A549 (cell line): ENCODE measurements at regions not wholly inside any gene's neighbourhood (a gene's known extent, or its start where the extent isn't known, plus 50 kb on each side); places are given as distances from the start of the nearest gene placed in this dataset.

Experiments
- ESRRA ChIP-seq: fragments of 150-350 bp; IDR thresholded peaks from 2 replicates; pipeline ENCODE4 v1.6.1; 2014; ENCODE audit warnings: mild to moderate bottlenecking, low read length, borderline replicate concordance
- MYC ChIP-seq: IDR thresholded peaks from 2 replicates; pipeline ENCODE4 v1.6.1; 2012; ENCODE audit warnings: mild to moderate bottlenecking, inconsistent platforms, low read length, improper control_type of control experiment, borderline replicate concordance
- POLR2A ChIP-seq: IDR thresholded peaks from 2 replicates; pipeline ENCODE4 v1.6.1; 2012; ENCODE audit warnings: mild to moderate bottlenecking, low read length
- RAD21 ChIP-seq, 2 experiments: fragments of >200 bp in 1 of 2; sonication (Bioruptor Twin) in 1 of 2; formaldehyde crosslinking in 1 of 2; IDR thresholded peaks in 1 of 2; conservative IDR thresholded peaks in 1 of 2; 2 replicates in 1 of 2; 3 replicates in 1 of 2; pipeline ENCODE4 v1.6.1; 2012 to 2018; ENCODE audit warnings: inconsistent platforms in 1 of 2
- RCOR1 ChIP-seq: fragments of 150-350 bp; IDR thresholded peaks from 2 replicates; pipeline ENCODE4 v1.6.1; 2014; ENCODE audit warnings: antibody characterized with exemption, low read length, low read depth
- RNF2 ChIP-seq: fragments of 200-600 bp; sonication (generic); IDR thresholded peaks from 2 replicates; pipeline ENCODE4 v1.6.1; 2016; ENCODE audit warnings: low read depth, mild to moderate bottlenecking, antibody characterized with exemption, moderate library complexity, borderline replicate concordance
- TF ChIP-seq, protein P1 (sequence below): fragments of >200 bp; sonication (Bioruptor Twin); formaldehyde crosslinking; IDR thresholded peaks from 3 replicates; pipeline ENCODE4 v1.5.1; 2016
- TF ChIP-seq, protein P2 (sequence below): IDR thresholded peaks from 2 replicates; pipeline ENCODE4 v1.6.1; 2012; ENCODE audit warnings: low read depth, borderline replicate concordance
- TF ChIP-seq, protein P3 (sequence below): IDR thresholded peaks from 2 replicates; pipeline ENCODE4 v1.6.1; 2012

DNA sequence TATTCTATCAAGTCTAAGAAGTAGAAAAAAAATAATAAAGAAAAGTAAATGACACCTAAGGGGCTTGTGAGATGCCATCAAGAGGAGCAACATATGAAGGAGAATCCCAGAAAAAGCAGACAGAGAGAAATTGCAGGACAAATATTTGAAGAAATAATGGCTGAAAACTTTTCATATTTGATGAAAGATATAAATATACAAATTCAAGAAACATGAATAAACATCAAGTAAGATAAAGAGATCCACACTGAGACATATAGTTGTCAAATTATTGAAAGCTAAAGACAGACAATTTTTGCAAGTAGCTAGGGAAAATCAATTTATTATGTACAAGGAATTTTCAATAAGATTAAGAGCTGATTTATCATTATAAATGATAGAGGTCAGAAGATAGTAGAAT lies 558.0 kb downstream of the ZWINT start:
- no peak for TF ChIP-seq MYC
- TF ChIP-seq, protein P1, sequence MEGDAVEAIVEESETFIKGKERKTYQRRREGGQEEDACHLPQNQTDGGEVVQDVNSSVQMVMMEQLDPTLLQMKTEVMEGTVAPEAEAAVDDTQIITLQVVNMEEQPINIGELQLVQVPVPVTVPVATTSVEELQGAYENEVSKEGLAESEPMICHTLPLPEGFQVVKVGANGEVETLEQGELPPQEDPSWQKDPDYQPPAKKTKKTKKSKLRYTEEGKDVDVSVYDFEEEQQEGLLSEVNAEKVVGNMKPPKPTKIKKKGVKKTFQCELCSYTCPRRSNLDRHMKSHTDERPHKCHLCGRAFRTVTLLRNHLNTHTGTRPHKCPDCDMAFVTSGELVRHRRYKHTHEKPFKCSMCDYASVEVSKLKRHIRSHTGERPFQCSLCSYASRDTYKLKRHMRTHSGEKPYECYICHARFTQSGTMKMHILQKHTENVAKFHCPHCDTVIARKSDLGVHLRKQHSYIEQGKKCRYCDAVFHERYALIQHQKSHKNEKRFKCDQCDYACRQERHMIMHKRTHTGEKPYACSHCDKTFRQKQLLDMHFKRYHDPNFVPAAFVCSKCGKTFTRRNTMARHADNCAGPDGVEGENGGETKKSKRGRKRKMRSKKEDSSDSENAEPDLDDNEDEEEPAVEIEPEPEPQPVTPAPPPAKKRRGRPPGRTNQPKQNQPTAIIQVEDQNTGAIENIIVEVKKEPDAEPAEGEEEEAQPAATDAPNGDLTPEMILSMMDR: no peak
- no peak for TF ChIP-seq RCOR1
- no peak for TF ChIP-seq POLR2A
- TF ChIP-seq RNF2: no peak
- no peak for TF ChIP-seq ESRRA
- TF ChIP-seq, protein P2, sequence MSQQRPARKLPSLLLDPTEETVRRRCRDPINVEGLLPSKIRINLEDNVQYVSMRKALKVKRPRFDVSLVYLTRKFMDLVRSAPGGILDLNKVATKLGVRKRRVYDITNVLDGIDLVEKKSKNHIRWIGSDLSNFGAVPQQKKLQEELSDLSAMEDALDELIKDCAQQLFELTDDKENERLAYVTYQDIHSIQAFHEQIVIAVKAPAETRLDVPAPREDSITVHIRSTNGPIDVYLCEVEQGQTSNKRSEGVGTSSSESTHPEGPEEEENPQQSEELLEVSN: no peak
- TF ChIP-seq RAD21 (conservative IDR thresholded peaks at IDR 0.05 in 1 of 2, IDR thresholded peaks at IDR 0.05 in 1 of 2): no peak
- TF ChIP-seq, protein P3, sequence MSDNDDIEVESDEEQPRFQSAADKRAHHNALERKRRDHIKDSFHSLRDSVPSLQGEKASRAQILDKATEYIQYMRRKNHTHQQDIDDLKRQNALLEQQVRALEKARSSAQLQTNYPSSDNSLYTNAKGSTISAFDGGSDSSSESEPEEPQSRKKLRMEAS: no peak
